ENCODE measurements at regions not wholly inside any gene's neighbourhood (a gene's known extent, or its start where the extent isn't known, plus 50 kb on each side); places are given as distances from the start of the nearest gene placed in this dataset.

DNA sequence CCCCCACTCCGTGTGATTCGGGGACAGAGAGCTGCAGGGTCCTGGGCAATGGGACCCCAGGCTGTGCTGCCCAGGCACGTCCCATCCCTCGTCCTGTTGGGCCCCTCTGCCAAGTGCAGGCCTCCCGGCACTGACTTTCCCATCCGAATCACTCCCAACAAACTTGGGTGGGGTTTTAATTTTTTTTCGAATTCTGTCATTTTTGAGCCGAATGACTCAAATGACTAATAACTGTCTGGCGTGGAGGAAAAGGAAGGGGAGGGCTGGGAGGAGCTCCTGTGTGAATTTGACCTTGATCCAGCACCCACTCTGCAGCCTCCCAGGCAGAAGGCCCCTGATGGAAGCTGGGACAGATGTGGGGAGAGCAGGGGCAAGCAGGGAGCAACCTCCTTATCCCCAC lies 1173.2 kb downstream of the BRD1 start:
- H3K4me1 ChIP-seq: no peaks in the 10 kb centered on the region
- DNase-seq: no peak
- TF ChIP-seq, protein P1, sequence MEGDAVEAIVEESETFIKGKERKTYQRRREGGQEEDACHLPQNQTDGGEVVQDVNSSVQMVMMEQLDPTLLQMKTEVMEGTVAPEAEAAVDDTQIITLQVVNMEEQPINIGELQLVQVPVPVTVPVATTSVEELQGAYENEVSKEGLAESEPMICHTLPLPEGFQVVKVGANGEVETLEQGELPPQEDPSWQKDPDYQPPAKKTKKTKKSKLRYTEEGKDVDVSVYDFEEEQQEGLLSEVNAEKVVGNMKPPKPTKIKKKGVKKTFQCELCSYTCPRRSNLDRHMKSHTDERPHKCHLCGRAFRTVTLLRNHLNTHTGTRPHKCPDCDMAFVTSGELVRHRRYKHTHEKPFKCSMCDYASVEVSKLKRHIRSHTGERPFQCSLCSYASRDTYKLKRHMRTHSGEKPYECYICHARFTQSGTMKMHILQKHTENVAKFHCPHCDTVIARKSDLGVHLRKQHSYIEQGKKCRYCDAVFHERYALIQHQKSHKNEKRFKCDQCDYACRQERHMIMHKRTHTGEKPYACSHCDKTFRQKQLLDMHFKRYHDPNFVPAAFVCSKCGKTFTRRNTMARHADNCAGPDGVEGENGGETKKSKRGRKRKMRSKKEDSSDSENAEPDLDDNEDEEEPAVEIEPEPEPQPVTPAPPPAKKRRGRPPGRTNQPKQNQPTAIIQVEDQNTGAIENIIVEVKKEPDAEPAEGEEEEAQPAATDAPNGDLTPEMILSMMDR (IDR thresholded peaks at IDR 0.05): no peak
- no peak for TF ChIP-seq POLR2A (IDR thresholded peaks at IDR 0.05)
- intact Hi-C loops (cut with DNase I): no loop called here
- no peak overlapping the region for H3K4me3 ChIP-seq
- WGBS, 4 donors: 54 to 79% (median 57%) methylated on average over 8 to 9 of the region's 9 CpGs
- H3K27ac ChIP-seq: peak overlapping the region in 2 of 12 donors; percentile 12 to 75
- peak in 1 of 4 donors; percentile 29 for ATAC-seq
- peaks cover 0 to 14% (median 0%) of the 10 kb centered on the region in 9 donors for H3K27me3 ChIP-seq
- H3K36me3 ChIP-seq: no peaks in the 10 kb centered on the region
- peaks cover 0 to 8% (median 0%) of the 10 kb centered on the region in 12 donors for H3K9me3 ChIP-seq

DNA sequence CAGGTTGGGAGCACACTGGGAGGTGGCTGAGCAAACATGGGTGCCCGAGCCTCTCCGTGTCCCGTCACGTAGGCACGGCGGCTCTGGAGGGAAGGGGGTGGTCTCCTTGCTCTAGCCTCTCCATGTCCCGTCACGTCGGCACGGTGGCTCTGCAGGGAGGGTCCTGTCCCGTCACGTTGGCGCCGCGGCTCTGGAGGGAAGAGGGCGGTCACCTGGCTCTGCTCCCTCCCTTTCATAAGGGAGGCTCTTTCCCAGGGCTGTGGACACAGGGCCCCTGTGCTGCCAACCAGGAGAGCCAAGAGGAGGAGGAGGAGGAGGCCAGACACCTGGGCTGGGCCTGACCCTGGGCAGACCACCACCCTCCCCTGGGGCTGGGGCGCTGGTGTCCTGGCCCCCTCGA lies 1173.7 kb downstream of the BRD1 start:
- Histone ChIP-seq H3K27me3 (peaks cover 0 to 9% (median 0%) of the 10 kb centered on the region in 9 donors), H3K27ac (peak overlapping the region in 2 of 12 donors; percentile 34 to 75), H3K36me3 (no peaks in the 10 kb centered on the region), H3K4me1 (no peaks in the 10 kb centered on the region), H3K9me3 (peaks cover 0 to 8% (median 0%) of the 10 kb centered on the region in 12 donors), H3K4me3 (no peak overlapping the region)
- 77 to 89% (median 83%) methylated on average over 10 to 18 of the region's 18 CpGs for WGBS, 4 donors
- DNase-seq (no peak), ATAC-seq (no peak)
- intact Hi-C loops (cut with DNase I): no loop called here
- TF ChIP-seq, protein P1 (IDR thresholded peaks at IDR 0.05): no peak
- no peak for TF ChIP-seq POLR2A (IDR thresholded peaks at IDR 0.05)

DNA sequence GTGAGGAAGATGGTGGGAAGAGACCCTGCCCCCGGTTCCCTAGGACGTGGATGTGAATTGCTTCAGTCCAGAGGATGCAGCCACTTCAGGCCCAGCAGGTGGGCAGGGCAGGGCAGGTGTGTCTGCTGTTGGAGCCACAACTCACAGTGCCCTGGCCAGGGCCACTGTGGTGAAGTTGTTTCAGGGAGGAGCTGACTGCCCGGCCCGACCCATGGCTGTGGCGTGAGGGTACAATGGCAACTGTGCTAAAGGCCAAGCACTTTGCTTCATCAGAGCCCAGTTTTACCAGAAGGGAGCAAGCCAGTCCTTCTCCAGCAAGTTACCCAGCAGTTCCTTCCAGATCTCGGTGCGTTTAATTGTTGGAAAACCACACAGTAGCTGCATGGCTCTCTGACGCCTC lies 1174.4 kb downstream of the BRD1 start:
- Histone ChIP-seq H3K27me3 (peaks cover 0 to 3% (median 0%) of the 10 kb centered on the region in 9 donors), H3K9me3 (peaks cover 0 to 8% (median 0%) of the 10 kb centered on the region in 12 donors), H3K4me1 (no peaks in the 10 kb centered on the region), H3K36me3 (no peaks in the 10 kb centered on the region), H3K4me3 (no peak overlapping the region), H3K27ac (peak overlapping the region in 2 of 12 donors; percentile 34 to 49)
- TF ChIP-seq, protein P1 (IDR thresholded peaks at IDR 0.05): no peak
- TF ChIP-seq POLR2A (IDR thresholded peaks at IDR 0.05): no peak
- 76 to 85% (median 81%) methylated on average over 7 to 8 of the region's 8 CpGs for WGBS, 4 donors
- intact Hi-C loops (cut with DNase I): no loop called here
- no peak for ATAC-seq
- DNase-seq: no peak

DNA sequence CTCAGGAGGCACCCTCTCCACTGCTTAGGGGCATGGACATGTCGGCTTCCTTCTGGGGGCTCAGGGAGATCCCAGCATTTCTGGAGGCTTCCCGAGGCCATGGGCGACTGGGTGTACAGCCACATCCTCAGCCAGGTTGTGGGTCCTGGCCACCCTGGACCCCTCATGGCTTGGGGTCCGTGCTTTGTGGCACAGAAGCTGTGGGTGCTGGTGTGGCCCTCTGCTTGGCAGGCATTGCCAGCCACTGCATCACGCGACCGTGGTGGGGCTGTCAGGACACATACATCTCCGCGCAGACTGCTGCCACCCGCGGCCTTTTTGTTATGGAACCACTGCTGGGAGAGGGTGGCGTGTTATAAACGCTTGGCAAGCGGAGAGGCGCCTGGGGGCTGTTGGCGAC lies 1174.9 kb downstream of the BRD1 start:
- DNase-seq: no peak

More for the DNA sequence above, 1174.9 kb downstream of the BRD1 start:
- no peak for ATAC-seq
- Histone ChIP-seq H3K9me3 (peaks cover 0 to 8% (median 0%) of the 10 kb centered on the region in 12 donors), H3K4me3 (no peak overlapping the region), H3K4me1 (no peaks in the 10 kb centered on the region), H3K36me3 (no peaks in the 10 kb centered on the region), H3K27me3 (peaks cover 0 to 3% (median 0%) of the 10 kb centered on the region in 9 donors), H3K27ac (peak overlapping the region in 1 of 12 donors; percentile 49)
- intact Hi-C loops (cut with DNase I): no loop called here
- WGBS, 4 donors: 80 to 92% (median 82%) methylated on average over 12 to 16 of the region's 16 CpGs
- TF ChIP-seq, protein P1 (IDR thresholded peaks at IDR 0.05): no peak
- no peak for TF ChIP-seq POLR2A (IDR thresholded peaks at IDR 0.05)

Measured in heart left ventricle (tissue), 16 donors.